NCI-H748 (cell line): ENCODE measurements at regions not wholly inside any gene's neighbourhood (a gene's known extent, or its start where the extent isn't known, plus 50 kb on each side); places are given as distances from the start of the nearest gene placed in this dataset.

Experiments
- DNase-seq: peaks from one replicate; lab custom pipeline; 2025; ENCODE audit not compliant: unreplicated experiment; lab: John Stamatoyannopoulos, UW

GRCh38 chr13:85314686-85315085 is 484.5 kb downstream of the SLITRK6 start:
- peak; percentile 35 for DNase-seq

GRCh38 chr13:85313761-85314503 is 485.3 kb downstream of the SLITRK6 start:
- DNase-seq, result peak; percentile 27

GRCh38 chr13:85312071-85312470 is 487.1 kb downstream of the SLITRK6 start:
- DNase-seq, result no peak

GRCh38 chr13:85303630-85304029 is 495.6 kb downstream of the SLITRK6 start:
- DNase-seq, result no peak

GRCh38 chr13:85298387-85298924 is 500.8 kb downstream of the SLITRK6 start:
- no peak for DNase-seq

GRCh38 chr13:85288698-85289097 is 510.5 kb downstream of the SLITRK6 start:
- DNase-seq, result no peak

- no peak for DNase-seq
These were observed 511.7 kb downstream of the SLITRK6 start for GRCh38 chr13:85287528-85287927.

- no peak for DNase-seq
These were observed 513.1 kb downstream of the SLITRK6 start for GRCh38 chr13:85286081-85286480.

- DNase-seq, result no peak
These were observed 514.9 kb downstream of the SLITRK6 start for GRCh38 chr13:85284349-85284748.

GRCh38 chr13:85283408-85283807 is 515.8 kb downstream of the SLITRK6 start:
- DNase-seq, result no peak

- DNase-seq, result no peak
These were observed 516.3 kb downstream of the SLITRK6 start for GRCh38 chr13:85282876-85283275.

GRCh38 chr13:85278851-85279250 is 520.4 kb downstream of the SLITRK6 start:
- no peak for DNase-seq

GRCh38 chr13:85277748-85278147 is 521.5 kb downstream of the SLITRK6 start:
- no peak for DNase-seq

GRCh38 chr13:85266771-85267170 is 532.4 kb downstream of the SLITRK6 start:
- no peak for DNase-seq

- DNase-seq, result no peak
These were observed 532.9 kb downstream of the SLITRK6 start for GRCh38 chr13:85266331-85266730.

GRCh38 chr13:85265296-85265695 is 533.9 kb downstream of the SLITRK6 start:
- no peak for DNase-seq

GRCh38 chr13:85262499-85262898 is 536.7 kb downstream of the SLITRK6 start:
- DNase-seq, result no peak

GRCh38 chr13:85261757-85262346 is 537.4 kb downstream of the SLITRK6 start:
- peak; percentile 38 for DNase-seq

GRCh38 chr13:85260896-85261295 is 538.3 kb downstream of the SLITRK6 start:
- DNase-seq, result no peak

GRCh38 chr13:85255978-85256377 is 543.2 kb downstream of the SLITRK6 start:
- peak; percentile 8 for DNase-seq

- no peak for DNase-seq
These were observed 544.6 kb downstream of the SLITRK6 start for GRCh38 chr13:85254641-85255040.

- DNase-seq, result no peak
These were observed 550.1 kb downstream of the SLITRK6 start for GRCh38 chr13:85249151-85249550.
